ENCODE measurements at regions not wholly inside any gene's neighbourhood (a gene's known extent, or its start where the extent isn't known, plus 50 kb on each side); places are given as distances from the start of the nearest gene placed in this dataset.

- no peak for DNase-seq
Measured at GRCh38 chr4:126051689-126052424, 737.1 kb downstream of the FAT4 start.

- no peak for DNase-seq
Measured at GRCh38 chr4:126056116-126056650, 741.4 kb downstream of the FAT4 start.

GRCh38 chr4:126057371-126057770, 742.6 kb downstream of the FAT4 start:
- no peak for DNase-seq

- DNase-seq: no peak
Measured at GRCh38 chr4:126058596-126058995, 743.8 kb downstream of the FAT4 start.

GRCh38 chr4:126061655-126062054, 746.9 kb downstream of the FAT4 start:
- DNase-seq: no peak

GRCh38 chr4:126065016-126065415, 750.3 kb downstream of the FAT4 start:
- no peak for DNase-seq

- DNase-seq: peak; percentile 94
Measured at GRCh38 chr4:126071346-126072333, 756.9 kb downstream of the FAT4 start.

GRCh38 chr4:126081336-126081735, 766.6 kb downstream of the FAT4 start:
- DNase-seq: no peak

- no peak for DNase-seq
Measured at GRCh38 chr4:126086041-126086440, 771.3 kb downstream of the FAT4 start.

- no peak for DNase-seq
Measured at GRCh38 chr4:126087101-126087500, 772.3 kb downstream of the FAT4 start.

- DNase-seq: peak; percentile 7
Measured at GRCh38 chr4:126097155-126097799, 782.5 kb downstream of the FAT4 start.

GRCh38 chr4:126106658-126107057, 791.9 kb downstream of the FAT4 start:
- DNase-seq: no peak

- no peak for DNase-seq
Measured at GRCh38 chr4:126109836-126110235, 795.1 kb downstream of the FAT4 start.

- DNase-seq: no peak
Measured at GRCh38 chr4:126113058-126113457, 798.3 kb downstream of the FAT4 start.

- no peak for DNase-seq
Measured at GRCh38 chr4:126123611-126124325, 809.0 kb downstream of the FAT4 start.

GRCh38 chr4:126124818-126125217, 810.1 kb downstream of the FAT4 start:
- no peak for DNase-seq

- no peak for DNase-seq
Measured at GRCh38 chr4:126130215-126130614, 815.5 kb downstream of the FAT4 start.

GRCh38 chr4:126136922-126137781, 822.4 kb downstream of the FAT4 start:
- no peak for DNase-seq

- DNase-seq: no peak
Measured at GRCh38 chr4:126137782-126138170, 823.0 kb downstream of the FAT4 start.

- no peak for DNase-seq
Measured at GRCh38 chr4:126144543-126145237, 829.9 kb downstream of the FAT4 start.

GRCh38 chr4:126168484-126168883, 853.7 kb downstream of the FAT4 start:
- DNase-seq: no peak

Data from DMS153 (cell line).